ENCODE measurements at regions not wholly inside any gene's neighbourhood (a gene's known extent, or its start where the extent isn't known, plus 50 kb on each side); places are given as distances from the start of the nearest gene placed in this dataset.
"Not testable (repeated sequence)": the region's sequence is repeated elsewhere in the genome, so short reads cannot be mapped to it uniquely, and the experiment has no call there.

GRCh38 chr2:144925886-144926285, 406.0 kb upstream of the ZEB2 start:
- no peak for DNase-seq

GRCh38 chr2:144924827-144925226, 404.9 kb upstream of the ZEB2 start:
- no peak for DNase-seq

GRCh38 chr2:144922519-144922918, 402.6 kb upstream of the ZEB2 start:
- DNase-seq: no peak

- DNase-seq: no peak
Measured at GRCh38 chr2:144920755-144921530, 401.0 kb upstream of the ZEB2 start.

- DNase-seq: peak; percentile 81
Measured at GRCh38 chr2:144914622-144915318, 394.9 kb upstream of the ZEB2 start.

- DNase-seq: no peak
Measured at GRCh38 chr2:144914113-144914512, 394.2 kb upstream of the ZEB2 start.

- DNase-seq: no peak
Measured at GRCh38 chr2:144912206-144912605, 392.3 kb upstream of the ZEB2 start.

- DNase-seq: no peak
Measured at GRCh38 chr2:144905956-144906355, 386.0 kb upstream of the ZEB2 start.

GRCh38 chr2:144904612-144905011, 384.7 kb upstream of the ZEB2 start:
- DNase-seq: no peak

GRCh38 chr2:144903045-144903444, 383.1 kb upstream of the ZEB2 start:
- not testable (repeated sequence) for DNase-seq

GRCh38 chr2:144901386-144901785, 381.5 kb upstream of the ZEB2 start:
- DNase-seq: not testable (repeated sequence)

GRCh38 chr2:144896341-144896740, 376.4 kb upstream of the ZEB2 start:
- no peak for DNase-seq

- DNase-seq: peak; percentile 63
Measured at GRCh38 chr2:144894612-144895599, 375.0 kb upstream of the ZEB2 start.

GRCh38 chr2:144893464-144893863, 373.5 kb upstream of the ZEB2 start:
- DNase-seq: no peak

- peak; percentile 33 for DNase-seq
Measured at GRCh38 chr2:144890828-144891227, 370.9 kb upstream of the ZEB2 start.

- DNase-seq: no peak
Measured at GRCh38 chr2:144889348-144889747, 369.4 kb upstream of the ZEB2 start.

- no peak for DNase-seq
Measured at GRCh38 chr2:144886862-144887261, 366.9 kb upstream of the ZEB2 start.

- DNase-seq: no peak
Measured at GRCh38 chr2:144877893-144878292, 358.0 kb upstream of the ZEB2 start.

- DNase-seq: peak; percentile 86
Measured at GRCh38 chr2:144876013-144876412, 356.1 kb upstream of the ZEB2 start.

GRCh38 chr2:144875290-144875969, 355.5 kb upstream of the ZEB2 start:
- no peak for DNase-seq

GRCh38 chr2:144865670-144866069, 345.8 kb upstream of the ZEB2 start:
- DNase-seq: no peak

GRCh38 chr2:144859716-144860115, 339.8 kb upstream of the ZEB2 start:
- DNase-seq: no peak

- no peak for DNase-seq
Measured at GRCh38 chr2:144858211-144858610, 338.3 kb upstream of the ZEB2 start.
